ENCODE measurements at regions not wholly inside any gene's neighbourhood (a gene's known extent, or its start where the extent isn't known, plus 50 kb on each side); places are given as distances from the start of the nearest gene placed in this dataset.

DNA sequence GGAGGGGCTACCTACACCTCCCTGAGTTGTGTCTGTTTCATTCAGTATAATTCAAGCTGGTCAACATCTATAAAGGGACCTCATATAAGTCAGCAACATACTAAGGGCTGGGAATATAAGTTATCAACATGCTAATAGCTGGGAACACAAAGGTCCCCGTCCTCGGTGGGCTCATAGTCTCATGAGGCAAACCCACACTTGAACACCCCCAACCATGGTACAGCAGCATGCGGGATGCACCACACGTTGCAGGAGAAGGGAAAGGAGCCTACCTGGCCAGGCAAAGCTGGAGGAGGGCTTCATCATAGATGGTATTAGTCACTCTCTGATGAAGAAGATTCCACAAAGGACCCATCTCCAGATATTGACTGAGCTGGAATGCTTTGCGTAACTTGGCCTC lies 561.8 kb upstream of the B3GAT1 start:
- TF ChIP-seq, protein P1, sequence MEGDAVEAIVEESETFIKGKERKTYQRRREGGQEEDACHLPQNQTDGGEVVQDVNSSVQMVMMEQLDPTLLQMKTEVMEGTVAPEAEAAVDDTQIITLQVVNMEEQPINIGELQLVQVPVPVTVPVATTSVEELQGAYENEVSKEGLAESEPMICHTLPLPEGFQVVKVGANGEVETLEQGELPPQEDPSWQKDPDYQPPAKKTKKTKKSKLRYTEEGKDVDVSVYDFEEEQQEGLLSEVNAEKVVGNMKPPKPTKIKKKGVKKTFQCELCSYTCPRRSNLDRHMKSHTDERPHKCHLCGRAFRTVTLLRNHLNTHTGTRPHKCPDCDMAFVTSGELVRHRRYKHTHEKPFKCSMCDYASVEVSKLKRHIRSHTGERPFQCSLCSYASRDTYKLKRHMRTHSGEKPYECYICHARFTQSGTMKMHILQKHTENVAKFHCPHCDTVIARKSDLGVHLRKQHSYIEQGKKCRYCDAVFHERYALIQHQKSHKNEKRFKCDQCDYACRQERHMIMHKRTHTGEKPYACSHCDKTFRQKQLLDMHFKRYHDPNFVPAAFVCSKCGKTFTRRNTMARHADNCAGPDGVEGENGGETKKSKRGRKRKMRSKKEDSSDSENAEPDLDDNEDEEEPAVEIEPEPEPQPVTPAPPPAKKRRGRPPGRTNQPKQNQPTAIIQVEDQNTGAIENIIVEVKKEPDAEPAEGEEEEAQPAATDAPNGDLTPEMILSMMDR (IDR thresholded peaks at IDR 0.05): no peak
- TF ChIP-seq POLR2A (IDR thresholded peaks at IDR 0.05): no peak

Data from lower leg skin (tissue), 3 donors.